Endothelial cell (in vitro differentiated cells): ENCODE measurements at regions not wholly inside any gene's neighbourhood (a gene's known extent, or its start where the extent isn't known, plus 50 kb on each side); places are given as distances from the start of the nearest gene placed in this dataset.
A peak's percentile ranks its signal among the peaks of the same experiment; 100 is the strongest.
"Not testable (repeated sequence)": the region's sequence is repeated elsewhere in the genome, so short reads cannot be mapped to it uniquely, and the experiment has no call there.

Experiments used
- DNase-seq: peaks from one replicate; pipeline ENCODE4 v3.0.0; 2021; ENCODE audit warnings: low spot score
- H3K27ac Mint-ChIP-seq: one replicate; pipeline ENCODE4 v1.8.0; 2021; ENCODE audit warnings: mixed read lengths, inconsistent platforms; ENCODE audit not compliant: unreplicated experiment
- H3K27me3 Mint-ChIP-seq: one replicate; pipeline ENCODE4 v1.8.0; 2021; ENCODE audit warnings: mild to moderate bottlenecking, moderate library complexity, mixed read lengths, inconsistent platforms; ENCODE audit not compliant: unreplicated experiment
- H3K36me3 Mint-ChIP-seq: one replicate; pipeline ENCODE4 v1.8.0; 2021; ENCODE audit warnings: mild to moderate bottlenecking, low read depth, mixed read lengths, inconsistent platforms; ENCODE audit not compliant: unreplicated experiment
- H3K4me1 Mint-ChIP-seq: one replicate; pipeline ENCODE4 v1.8.0; 2021; ENCODE audit warnings: mild to moderate bottlenecking, mixed read lengths, inconsistent platforms; ENCODE audit not compliant: unreplicated experiment
- H3K4me3 Mint-ChIP-seq: one replicate; pipeline ENCODE4 v1.8.0; 2021; ENCODE audit warnings: mild to moderate bottlenecking, mixed read lengths, inconsistent platforms; ENCODE audit not compliant: unreplicated experiment
- H3K9me3 Mint-ChIP-seq: one replicate; pipeline ENCODE4 v1.8.0; 2021; ENCODE audit warnings: mixed read lengths, inconsistent platforms; ENCODE audit not compliant: unreplicated experiment
- TF ChIP-seq, protein P1 (sequence below): fragments of 200-600 bp; sonication (generic); IDR thresholded peaks from one replicate; pipeline ENCODE4 v1.5.0; 2021; ENCODE audit warnings: antibody characterized with exemption; ENCODE audit not compliant: unreplicated experiment

DNA sequence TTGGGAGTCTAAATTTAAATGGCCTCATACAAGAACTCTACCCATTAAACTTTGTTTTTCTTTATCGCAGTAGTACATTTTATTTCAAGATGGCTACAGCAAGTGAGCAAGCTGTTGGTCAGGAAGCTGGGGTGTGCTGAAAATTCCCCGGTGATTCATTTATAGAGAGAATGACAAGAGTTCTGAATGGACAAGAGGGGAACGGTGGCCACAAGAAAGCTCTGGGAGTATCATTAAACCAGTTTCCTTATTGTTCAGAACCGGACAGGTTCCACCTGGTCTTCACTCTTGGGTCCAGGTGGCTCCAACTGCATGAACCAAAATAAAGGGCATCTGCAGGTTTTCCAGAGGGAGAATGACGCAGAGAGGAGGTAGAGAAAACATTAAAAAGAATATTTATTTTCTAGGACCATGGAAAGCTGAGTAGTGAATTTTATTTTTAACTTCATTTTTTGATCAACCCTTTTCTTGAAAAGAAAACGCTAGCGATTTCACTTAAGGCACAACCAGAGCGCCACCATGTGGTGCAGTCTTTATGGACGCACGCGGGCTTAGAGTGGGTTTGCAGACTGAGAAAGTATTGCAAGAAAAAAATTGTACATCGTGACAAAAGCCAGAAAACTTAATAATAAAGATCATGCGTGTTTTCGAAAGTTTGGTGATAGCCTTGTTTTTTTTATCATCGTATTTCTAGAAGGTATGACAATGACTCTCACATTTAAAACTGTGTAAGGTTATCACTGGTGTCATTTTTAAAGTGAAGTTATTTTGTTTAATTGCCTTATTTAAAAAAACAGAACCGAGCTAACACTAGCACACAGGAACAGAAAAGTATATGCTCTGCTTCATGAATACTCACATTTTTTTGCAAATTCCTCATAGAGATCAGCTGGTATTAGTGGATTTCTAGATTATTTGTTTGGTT lies 97.9 kb upstream of the NOL4 start:
- Mint-ChIP-seq H3K27me3 (no peaks in the 10 kb centered on the region), H3K4me3 (no peak overlapping the region), H3K27ac (no peak overlapping the region), H3K36me3 (no peaks in the 10 kb centered on the region), H3K9me3 (no peaks in the 10 kb centered on the region), H3K4me1 (no peaks in the 10 kb centered on the region)
- TF ChIP-seq, protein P1, sequence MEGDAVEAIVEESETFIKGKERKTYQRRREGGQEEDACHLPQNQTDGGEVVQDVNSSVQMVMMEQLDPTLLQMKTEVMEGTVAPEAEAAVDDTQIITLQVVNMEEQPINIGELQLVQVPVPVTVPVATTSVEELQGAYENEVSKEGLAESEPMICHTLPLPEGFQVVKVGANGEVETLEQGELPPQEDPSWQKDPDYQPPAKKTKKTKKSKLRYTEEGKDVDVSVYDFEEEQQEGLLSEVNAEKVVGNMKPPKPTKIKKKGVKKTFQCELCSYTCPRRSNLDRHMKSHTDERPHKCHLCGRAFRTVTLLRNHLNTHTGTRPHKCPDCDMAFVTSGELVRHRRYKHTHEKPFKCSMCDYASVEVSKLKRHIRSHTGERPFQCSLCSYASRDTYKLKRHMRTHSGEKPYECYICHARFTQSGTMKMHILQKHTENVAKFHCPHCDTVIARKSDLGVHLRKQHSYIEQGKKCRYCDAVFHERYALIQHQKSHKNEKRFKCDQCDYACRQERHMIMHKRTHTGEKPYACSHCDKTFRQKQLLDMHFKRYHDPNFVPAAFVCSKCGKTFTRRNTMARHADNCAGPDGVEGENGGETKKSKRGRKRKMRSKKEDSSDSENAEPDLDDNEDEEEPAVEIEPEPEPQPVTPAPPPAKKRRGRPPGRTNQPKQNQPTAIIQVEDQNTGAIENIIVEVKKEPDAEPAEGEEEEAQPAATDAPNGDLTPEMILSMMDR: peak; percentile 74
- DNase-seq: peak; percentile 70

DNA sequence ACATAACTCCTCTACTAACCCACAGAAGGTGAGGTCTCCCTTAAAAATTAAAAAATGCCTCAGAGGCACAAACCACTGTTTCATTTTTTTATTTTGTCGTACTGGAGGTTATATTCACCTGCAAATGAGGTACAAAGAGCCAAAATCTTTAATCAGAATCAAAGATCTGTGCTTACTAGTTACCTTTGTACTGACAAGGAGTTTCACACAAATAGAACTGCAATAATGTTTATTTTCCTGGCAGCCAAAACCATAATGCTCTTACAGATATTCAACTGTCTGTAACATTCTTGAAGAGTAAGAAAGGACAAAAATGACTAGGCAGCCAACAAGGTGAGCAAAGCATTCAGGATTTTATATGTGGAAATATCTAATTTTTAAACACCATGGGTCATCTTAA lies 105.1 kb upstream of the NOL4 start:
- no peaks in the 10 kb centered on the region for H3K27me3 Mint-ChIP-seq
- DNase-seq: no peak
- H3K4me1 Mint-ChIP-seq: no peaks in the 10 kb centered on the region
- no peaks in the 10 kb centered on the region for H3K9me3 Mint-ChIP-seq
- no peaks in the 10 kb centered on the region for H3K36me3 Mint-ChIP-seq
- H3K4me3 Mint-ChIP-seq: no peak overlapping the region
- TF ChIP-seq, protein P1: no peak
- H3K27ac Mint-ChIP-seq: no peak overlapping the region

DNA sequence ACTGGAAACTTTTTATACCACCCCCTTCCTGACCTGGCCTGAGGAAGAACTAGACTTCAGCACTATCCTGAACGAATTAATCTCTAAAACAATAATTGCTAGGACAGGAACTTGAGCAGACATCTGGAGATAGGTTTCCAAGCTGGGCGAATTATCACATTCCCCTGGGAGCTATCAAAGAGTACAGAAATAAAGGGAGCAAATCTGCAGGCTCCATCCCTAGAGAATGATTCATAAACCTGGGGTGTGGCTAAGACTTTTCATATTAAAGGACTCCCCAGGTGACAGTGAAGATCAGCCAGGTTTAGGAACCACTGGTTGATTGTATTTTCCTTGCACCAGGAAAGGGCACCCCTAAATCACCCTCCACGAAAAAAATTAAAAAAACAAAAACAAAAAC lies 105.6 kb upstream of the NOL4 start:
- no peak for DNase-seq
- TF ChIP-seq, protein P1: no peak
- Mint-ChIP-seq H3K27me3 (no peaks in the 10 kb centered on the region), H3K4me1 (no peaks in the 10 kb centered on the region), H3K27ac (no peak overlapping the region), H3K36me3 (no peaks in the 10 kb centered on the region), H3K9me3 (no peaks in the 10 kb centered on the region), H3K4me3 (no peak overlapping the region)

DNA sequence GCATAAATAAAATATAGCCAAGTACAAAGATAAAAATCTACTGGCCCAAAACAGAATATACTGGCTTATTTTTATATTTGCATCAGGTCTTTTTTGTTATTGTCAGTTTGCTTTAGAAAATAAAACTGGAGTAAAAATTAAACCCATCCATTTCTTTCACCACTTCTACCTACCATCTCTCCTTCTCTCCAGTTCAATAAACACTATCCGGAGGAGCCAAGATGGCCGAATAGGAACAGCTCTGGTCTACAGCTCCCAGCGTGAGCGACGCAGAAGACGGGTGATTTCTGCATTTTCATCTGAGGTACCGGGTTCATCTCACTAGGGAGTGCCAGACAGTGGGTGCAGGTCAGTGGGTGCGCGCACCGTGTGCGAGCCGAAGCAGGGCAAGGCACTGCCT lies 106.2 kb upstream of the NOL4 start:
- H3K36me3 Mint-ChIP-seq, H3K4me3 Mint-ChIP-seq: not testable (repeated sequence)

DNA sequence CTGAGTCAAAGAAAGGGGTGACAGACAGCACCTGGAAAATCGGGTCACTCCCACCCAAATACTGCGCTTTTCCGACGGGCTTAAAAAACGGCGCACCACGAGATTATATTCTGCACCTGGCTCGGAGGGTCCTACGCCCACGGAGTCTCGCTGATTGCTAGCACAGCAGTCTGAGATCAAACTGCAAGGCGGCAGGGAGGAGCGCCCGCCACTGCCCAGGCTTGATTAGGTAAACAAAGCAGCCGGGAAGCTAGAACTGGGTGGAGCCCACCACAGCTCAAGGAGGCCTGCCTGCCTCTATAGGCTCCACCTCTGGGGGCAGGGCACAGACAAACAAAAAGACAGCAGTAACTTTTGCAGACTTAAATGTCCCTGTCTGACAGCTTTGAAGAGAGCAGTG lies 106.6 kb upstream of the NOL4 start:
- not testable (repeated sequence) for H3K27me3 Mint-ChIP-seq, H3K4me3 Mint-ChIP-seq, H3K9me3 Mint-ChIP-seq, H3K36me3 Mint-ChIP-seq, DNase-seq, H3K4me1 Mint-ChIP-seq, H3K27ac Mint-ChIP-seq

More for the DNA sequence above, 106.2 kb upstream of the NOL4 start:
- DNase-seq, H3K4me1 Mint-ChIP-seq, H3K9me3 Mint-ChIP-seq, H3K27me3 Mint-ChIP-seq, H3K27ac Mint-ChIP-seq: not testable (repeated sequence)

DNA sequence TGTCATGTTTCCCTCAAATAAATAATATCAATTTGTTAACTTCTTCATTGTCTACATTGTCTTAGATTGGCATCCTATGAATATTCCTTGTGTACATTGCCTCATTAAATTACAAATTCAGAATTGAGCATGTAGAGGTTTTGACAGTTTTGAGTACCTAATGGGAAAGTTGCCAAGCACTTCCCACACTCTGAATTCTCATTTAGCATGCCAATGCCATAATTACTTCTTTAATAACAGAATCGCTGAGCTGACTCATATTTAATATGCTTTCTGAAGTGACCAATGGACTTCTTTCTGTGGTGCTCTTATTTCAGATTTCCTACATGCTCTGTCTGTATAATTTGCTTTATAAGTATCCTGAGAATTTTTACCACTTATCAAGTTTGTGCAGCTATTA lies 114.4 kb upstream of the NOL4 start:
- DNase-seq: no peak
- Mint-ChIP-seq H3K9me3 (no peaks in the 10 kb centered on the region), H3K4me3 (no peak overlapping the region), H3K27ac (no peak overlapping the region), H3K4me1 (peaks cover 2% of the 10 kb centered on the region), H3K36me3 (no peaks in the 10 kb centered on the region), H3K27me3 (peaks cover 1% of the 10 kb centered on the region)
- TF ChIP-seq, protein P1: no peak
